ENCODE measurements at regions not wholly inside any gene's neighbourhood (a gene's known extent, or its start where the extent isn't known, plus 50 kb on each side); places are given as distances from the start of the nearest gene placed in this dataset.

DNA sequence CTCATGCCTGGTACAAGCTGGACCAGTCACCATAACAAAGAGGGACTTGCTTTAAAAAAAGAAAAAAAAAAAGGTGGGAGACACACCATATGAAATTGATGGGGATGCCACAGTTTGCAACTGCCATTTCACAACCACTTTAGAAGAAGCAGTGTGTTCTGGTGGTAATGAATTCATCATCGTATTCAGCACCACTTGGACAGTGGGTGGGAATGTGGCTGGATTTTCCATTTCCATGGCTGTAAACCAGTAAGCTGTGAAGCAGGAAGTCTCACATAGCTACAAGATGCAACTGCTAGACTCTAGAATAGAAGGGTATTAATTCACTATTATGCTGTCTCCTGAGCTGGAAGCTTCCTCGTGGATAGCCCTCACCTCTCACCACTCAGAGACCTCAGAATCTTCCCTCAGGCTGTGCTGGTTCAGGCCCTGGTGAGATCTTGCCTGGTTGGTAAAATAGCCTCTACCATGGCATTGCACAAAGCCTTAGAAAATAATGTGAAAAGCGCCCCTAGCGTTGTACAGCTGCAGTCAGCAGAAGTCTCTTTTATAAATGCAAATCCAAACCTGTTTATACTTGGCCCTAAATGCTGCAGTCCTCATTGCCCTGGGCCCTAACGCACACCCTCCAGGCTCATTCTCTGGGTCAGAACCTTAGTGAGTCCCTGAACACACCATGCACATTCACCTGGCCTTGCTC, 150.7 kb downstream of the KCTD15 start:
- TF ChIP-seq, protein P1, sequence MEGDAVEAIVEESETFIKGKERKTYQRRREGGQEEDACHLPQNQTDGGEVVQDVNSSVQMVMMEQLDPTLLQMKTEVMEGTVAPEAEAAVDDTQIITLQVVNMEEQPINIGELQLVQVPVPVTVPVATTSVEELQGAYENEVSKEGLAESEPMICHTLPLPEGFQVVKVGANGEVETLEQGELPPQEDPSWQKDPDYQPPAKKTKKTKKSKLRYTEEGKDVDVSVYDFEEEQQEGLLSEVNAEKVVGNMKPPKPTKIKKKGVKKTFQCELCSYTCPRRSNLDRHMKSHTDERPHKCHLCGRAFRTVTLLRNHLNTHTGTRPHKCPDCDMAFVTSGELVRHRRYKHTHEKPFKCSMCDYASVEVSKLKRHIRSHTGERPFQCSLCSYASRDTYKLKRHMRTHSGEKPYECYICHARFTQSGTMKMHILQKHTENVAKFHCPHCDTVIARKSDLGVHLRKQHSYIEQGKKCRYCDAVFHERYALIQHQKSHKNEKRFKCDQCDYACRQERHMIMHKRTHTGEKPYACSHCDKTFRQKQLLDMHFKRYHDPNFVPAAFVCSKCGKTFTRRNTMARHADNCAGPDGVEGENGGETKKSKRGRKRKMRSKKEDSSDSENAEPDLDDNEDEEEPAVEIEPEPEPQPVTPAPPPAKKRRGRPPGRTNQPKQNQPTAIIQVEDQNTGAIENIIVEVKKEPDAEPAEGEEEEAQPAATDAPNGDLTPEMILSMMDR (IDR thresholded peaks at IDR 0.05; ENCODE audit: borderline replicate concordance, extremely low read depth, low read length, poor library complexity, severe bottlenecking): no peak
- no peak for TF ChIP-seq EZH2 (IDR thresholded peaks at IDR 0.05; ENCODE audit: borderline replicate concordance, low read depth, low read length, severe bottlenecking)
- Histone ChIP-seq H3K4me3 (ENCODE audit: low read depth in 1 of 2, low read length in 2 of 2) (no peak overlapping the region), H3K36me3 (ENCODE audit: insufficient read depth, low read length) (no peaks in the 10 kb centered on the region), H2AFZ (ENCODE audit: low read depth, low read length) (no peak overlapping the region), H3K79me2 (ENCODE audit: insufficient read depth, low read length) (no peaks in the 10 kb centered on the region), H3K9ac (ENCODE audit: low read depth, low read length) (no peak overlapping the region), H4K20me1 (ENCODE audit: insufficient read depth, low read length) (no peaks in the 10 kb centered on the region), H3K27ac (ENCODE audit: low read length) (no peak overlapping the region), H3K4me1 (ENCODE audit: insufficient read depth, low read length) (no peaks in the 10 kb centered on the region), H3K27me3 (ENCODE audit: insufficient read depth, low read length, poor library complexity) (no peaks in the 10 kb centered on the region), H3K9me3 (ENCODE audit: insufficient read depth, low read length, severe bottlenecking) (no peaks in the 10 kb centered on the region), H3K4me2 (ENCODE audit: insufficient read depth, low read length) (no peak overlapping the region)
- ATAC-seq (ENCODE audit: insufficient read depth, low read depth) (no peak), DNase-seq (no peak)

GRCh38 chr19:33948651-33949335, 152.1 kb downstream of the KCTD15 start:
- H2AFZ ChIP-seq (ENCODE audit: low read depth, low read length): no peak overlapping the region
- TF ChIP-seq, protein P1 (IDR thresholded peaks at IDR 0.05; ENCODE audit: borderline replicate concordance, extremely low read depth, low read length, poor library complexity, severe bottlenecking): no peak
- no peak for TF ChIP-seq EZH2 (IDR thresholded peaks at IDR 0.05; ENCODE audit: borderline replicate concordance, low read depth, low read length, severe bottlenecking)
- H3K4me3 ChIP-seq (ENCODE audit: low read depth in 1 of 2, low read length in 2 of 2): no peak overlapping the region
- no peak overlapping the region for H3K9ac ChIP-seq (ENCODE audit: low read depth, low read length)
- no peaks in the 10 kb centered on the region for H4K20me1 ChIP-seq (ENCODE audit: insufficient read depth, low read length)
- no peak for DNase-seq
- H3K9me3 ChIP-seq (ENCODE audit: insufficient read depth, low read length, severe bottlenecking): no peaks in the 10 kb centered on the region
- ATAC-seq (ENCODE audit: insufficient read depth, low read depth): no peak
- no peaks in the 10 kb centered on the region for H3K4me1 ChIP-seq (ENCODE audit: insufficient read depth, low read length)
- H3K27me3 ChIP-seq (ENCODE audit: insufficient read depth, low read length, poor library complexity): no peaks in the 10 kb centered on the region
- H3K36me3 ChIP-seq (ENCODE audit: insufficient read depth, low read length): no peaks in the 10 kb centered on the region
- H3K27ac ChIP-seq (ENCODE audit: low read length): no peak overlapping the region
- no peaks in the 10 kb centered on the region for H3K79me2 ChIP-seq (ENCODE audit: insufficient read depth, low read length)
- no peak overlapping the region for H3K4me2 ChIP-seq (ENCODE audit: insufficient read depth, low read length)

DNA sequence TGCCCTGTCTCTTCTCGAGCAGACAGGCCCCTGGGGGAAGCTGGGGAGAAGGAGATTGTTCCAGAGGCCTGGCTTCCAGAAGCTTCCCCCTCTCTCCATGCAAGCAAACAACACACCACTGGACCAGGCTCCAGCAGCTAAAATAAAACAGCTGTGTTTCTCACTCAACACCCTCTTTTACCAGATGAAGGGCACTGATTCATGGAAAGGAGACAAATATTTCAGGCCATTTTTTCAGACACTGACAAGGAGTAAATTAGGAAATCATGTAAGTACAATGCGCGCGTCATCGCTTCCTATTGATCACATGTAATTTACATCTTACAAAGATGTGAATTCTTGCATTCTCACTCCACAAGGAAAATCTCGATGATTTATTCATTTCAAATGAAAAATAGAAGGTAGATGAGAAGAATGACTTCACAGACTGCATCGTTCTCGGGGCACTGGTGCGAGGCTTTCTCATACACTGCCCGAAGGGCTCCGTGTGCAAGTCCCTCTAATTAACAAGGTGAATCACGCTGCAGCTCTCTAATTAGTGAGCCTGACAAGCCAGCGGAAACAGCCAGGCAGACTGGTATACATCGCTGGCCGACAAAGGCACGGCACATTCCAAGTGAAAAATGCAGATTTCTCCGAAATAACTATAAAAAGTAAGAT, 153.6 kb downstream of the KCTD15 start:
- no peaks in the 10 kb centered on the region for H3K79me2 ChIP-seq (ENCODE audit: insufficient read depth, low read length)
- no peaks in the 10 kb centered on the region for H4K20me1 ChIP-seq (ENCODE audit: insufficient read depth, low read length)
- DNase-seq (no peak), ATAC-seq (ENCODE audit: insufficient read depth, low read depth) (no peak)
- H2AFZ ChIP-seq (ENCODE audit: low read depth, low read length): no peak overlapping the region
- H3K27me3 ChIP-seq (ENCODE audit: insufficient read depth, low read length, poor library complexity): peaks cover 2% of the 10 kb centered on the region
- no peaks in the 10 kb centered on the region for H3K4me1 ChIP-seq (ENCODE audit: insufficient read depth, low read length)
- no peak for TF ChIP-seq EZH2 (IDR thresholded peaks at IDR 0.05; ENCODE audit: borderline replicate concordance, low read depth, low read length, severe bottlenecking)
- TF ChIP-seq, protein P1 (IDR thresholded peaks at IDR 0.05; ENCODE audit: borderline replicate concordance, extremely low read depth, low read length, poor library complexity, severe bottlenecking): no peak
- H3K4me3 ChIP-seq (ENCODE audit: low read depth in 1 of 2, low read length in 2 of 2): no peak overlapping the region
- no peak overlapping the region for H3K27ac ChIP-seq (ENCODE audit: low read length)
- H3K4me2 ChIP-seq (ENCODE audit: insufficient read depth, low read length): no peak overlapping the region
- H3K36me3 ChIP-seq (ENCODE audit: insufficient read depth, low read length): no peaks in the 10 kb centered on the region
- no peak overlapping the region for H3K9ac ChIP-seq (ENCODE audit: low read depth, low read length)
- no peaks in the 10 kb centered on the region for H3K9me3 ChIP-seq (ENCODE audit: insufficient read depth, low read length, severe bottlenecking)
